Ecto neural progenitor cell (in vitro differentiated cells): ENCODE measurements at regions not wholly inside any gene's neighbourhood (a gene's known extent, or its start where the extent isn't known, plus 50 kb on each side); places are given as distances from the start of the nearest gene placed in this dataset.

Experiments
- DNase-seq: peaks from one replicate; pipeline ENCODE4 v3.0.0-alpha.2; 2018; ENCODE audit warnings: low spot score

GRCh38 chr6:44500074-44500473, 112.6 kb downstream of the CDC5L start:
- no peak for DNase-seq

DNA sequence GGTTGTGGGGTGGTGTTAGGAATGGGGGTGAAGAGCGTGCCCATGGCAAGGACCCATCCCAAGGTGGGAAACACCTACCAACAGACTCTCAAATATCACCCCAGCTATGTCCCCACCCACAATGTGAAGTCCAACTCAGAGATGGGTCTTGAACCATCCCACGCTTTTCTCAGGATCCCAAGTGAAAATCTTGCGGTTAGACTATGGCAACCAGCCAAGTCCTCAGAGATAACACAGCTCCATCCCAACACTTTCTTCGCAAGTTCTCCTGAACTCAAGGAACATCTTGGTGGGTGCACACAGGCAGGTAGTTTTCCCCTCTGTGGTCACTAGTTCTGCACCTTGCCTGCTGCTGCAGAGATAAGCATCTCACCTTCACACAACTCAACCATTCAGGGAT, 116.0 kb downstream of the CDC5L start:
- no peak for DNase-seq

GRCh38 chr6:44504301-44504791, 116.8 kb downstream of the CDC5L start:
- DNase-seq, result no peak

DNA sequence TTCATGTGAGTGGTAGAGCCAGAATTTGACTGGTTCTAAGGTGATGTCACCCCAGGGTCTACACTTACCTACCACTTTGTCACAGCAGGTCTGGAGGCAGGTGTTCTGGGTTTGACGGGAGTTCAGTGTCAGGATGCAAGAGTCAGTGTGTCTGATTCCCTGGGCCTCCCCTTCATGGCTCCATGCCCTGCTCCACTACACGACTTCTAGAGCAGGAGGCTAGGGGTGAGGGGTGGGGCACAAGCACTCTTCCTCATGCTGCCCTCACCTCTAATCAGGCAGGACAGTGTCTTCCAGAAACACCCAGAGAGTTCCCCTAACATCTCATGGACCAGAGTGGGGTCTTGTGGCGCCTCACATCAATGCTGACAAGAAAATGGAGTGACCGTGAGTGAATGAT, 118.2 kb downstream of the CDC5L start:
- DNase-seq, result no peak

- DNase-seq, result no peak
Measured at GRCh38 chr6:44507014-44507413, 119.5 kb downstream of the CDC5L start.

DNA sequence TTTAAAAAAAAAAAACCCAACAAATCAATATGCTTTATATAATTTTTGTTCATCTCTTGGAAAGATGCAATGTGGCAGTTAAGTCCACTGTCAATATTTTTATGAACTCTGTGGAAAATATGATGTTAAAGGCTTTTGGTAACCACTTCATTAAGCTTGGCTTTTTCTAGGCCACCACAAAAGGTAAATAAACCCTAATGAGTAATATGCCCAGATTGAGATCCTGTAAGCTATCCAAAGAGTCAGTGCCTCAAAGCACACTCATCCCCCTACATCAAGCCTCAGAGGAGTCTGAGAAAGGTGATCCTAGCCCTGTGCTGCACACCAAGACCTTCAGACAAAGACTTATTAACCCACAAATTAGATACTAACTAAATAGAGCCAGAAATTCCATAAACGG, 121.1 kb downstream of the CDC5L start:
- DNase-seq, result no peak

GRCh38 chr6:44511126-44511525, 123.6 kb downstream of the CDC5L start:
- no peak for DNase-seq

DNA sequence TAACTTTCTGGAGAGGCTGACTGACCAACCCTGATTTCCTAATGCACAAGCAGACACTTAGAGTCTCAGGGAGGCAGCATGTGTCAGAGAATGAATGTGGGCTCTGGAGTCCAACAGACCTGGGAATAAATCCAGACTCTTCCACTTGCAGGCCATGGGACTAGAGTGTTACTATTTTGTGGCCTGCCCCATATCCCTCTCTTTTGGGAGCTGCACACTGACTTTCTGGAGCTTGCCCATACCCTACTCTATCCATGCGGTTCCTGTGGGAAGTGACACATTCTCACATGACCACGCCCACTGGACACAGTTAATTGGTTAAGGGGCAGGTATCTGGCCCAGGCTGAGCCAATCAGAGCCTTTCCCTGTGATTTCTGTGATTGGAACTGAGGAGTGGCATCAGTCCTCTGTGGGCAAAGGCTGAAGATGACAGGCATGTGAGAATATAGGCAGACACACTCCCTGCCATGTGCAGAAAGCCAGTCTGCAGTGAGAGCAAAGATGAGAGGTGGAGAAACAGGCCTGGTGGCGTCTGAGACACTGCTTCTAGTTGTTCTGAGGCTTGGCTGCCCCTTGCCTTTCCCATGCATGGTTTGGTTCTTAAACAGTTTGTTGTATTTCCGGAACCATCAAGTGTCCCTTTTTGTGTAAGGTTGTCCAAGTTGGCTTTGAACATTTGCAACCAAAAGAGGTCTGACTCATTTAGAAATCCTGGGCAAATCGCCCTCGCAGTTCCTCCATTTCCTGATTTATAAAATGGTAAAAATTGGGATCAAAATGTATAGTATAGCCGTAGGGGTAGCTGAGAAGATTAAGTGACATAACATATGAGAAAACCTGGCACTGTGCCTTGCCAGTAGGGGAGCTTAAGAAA, 125.6 kb downstream of the CDC5L start:
- DNase-seq, result no peak

DNA sequence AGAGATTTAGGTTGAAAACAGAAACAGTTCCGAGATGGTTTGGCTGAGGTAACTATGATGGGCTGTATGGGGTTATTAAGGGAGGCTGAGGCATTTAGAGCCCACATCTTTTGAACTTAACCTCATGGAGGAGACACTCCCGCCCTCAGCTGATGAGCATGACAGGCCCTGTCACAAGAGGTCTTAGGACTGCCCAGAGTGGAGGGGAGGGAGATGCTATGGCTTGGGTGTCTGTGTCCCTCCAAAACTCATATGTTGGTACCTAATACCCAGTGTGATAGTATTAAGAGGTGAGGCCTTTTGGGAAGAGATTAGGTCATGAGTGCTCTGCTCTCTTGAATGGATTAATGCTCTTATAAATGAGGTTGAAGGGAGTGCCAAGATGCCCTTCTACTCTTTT, 126.6 kb downstream of the CDC5L start:
- DNase-seq, result no peak

DNA sequence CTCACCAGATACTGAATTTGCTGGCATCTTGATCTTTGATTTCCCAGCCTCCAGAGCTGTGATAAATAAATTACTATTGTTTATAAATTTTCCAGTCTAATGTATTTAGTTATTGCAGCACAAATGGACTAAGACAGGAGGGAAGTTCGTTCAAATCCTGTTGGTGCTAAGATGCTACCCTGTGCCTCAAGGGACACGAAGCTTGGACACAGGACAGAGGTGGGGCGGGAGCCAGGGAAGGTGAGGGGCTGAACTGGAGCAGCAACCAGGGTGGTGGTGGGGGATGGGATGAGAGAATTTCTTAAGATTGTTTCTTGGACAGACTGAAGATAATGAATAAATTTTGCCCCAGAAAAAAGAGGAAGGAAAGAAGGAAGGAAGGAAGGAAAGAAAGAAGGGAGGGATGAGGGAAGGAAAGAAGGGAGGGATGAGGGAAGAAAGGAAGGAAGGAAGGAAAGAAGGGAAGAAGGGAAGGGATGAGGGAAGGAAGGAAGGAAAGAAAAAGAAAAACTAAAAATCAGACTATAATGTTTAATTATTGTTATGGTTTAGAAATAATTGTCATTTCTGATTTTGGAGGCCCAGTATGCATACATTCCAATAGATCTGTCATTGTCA, 127.2 kb downstream of the CDC5L start:
- DNase-seq, result no peak

- peak; percentile 10 for DNase-seq
Measured at GRCh38 chr6:44522871-44523270, 135.4 kb downstream of the CDC5L start.

DNA sequence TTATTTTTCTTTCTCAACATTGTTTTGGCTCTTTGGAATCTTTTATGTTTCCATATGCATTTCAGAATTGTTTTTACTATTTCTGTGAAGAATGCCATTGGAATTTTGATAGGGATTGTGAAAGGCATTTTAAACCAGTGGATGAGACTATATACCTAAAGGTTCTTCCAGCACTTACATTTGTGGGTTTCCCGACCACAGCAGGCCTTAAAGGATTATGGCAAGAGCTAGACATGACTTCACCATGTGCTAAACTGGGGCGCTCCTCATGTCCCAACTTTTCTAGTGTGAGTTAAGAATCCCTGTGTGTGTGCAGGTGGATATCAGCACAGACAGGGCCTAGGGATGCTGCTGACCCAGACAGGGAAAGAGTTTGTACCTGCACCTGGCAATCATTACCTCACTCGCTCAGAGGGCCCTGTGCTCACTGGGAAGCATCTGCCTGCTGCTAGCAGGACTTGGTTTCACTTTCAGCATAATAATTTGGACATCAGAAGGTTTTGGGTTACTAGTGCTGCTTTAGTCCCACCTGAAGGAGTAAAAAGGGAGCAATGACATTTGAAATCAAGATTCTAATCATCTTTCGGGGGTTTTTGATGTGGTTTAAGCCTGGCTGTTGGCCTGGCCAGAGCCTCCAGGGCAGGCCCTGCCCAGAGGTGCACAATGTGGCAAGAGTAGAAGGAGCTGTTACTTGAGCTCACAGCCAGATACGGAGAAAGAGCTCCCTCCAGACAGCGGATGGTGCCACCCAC, 137.1 kb downstream of the CDC5L start:
- no peak for DNase-seq

GRCh38 chr6:44525761-44526351, 138.3 kb downstream of the CDC5L start:
- DNase-seq, result no peak

GRCh38 chr6:44527181-44527580, 139.7 kb downstream of the CDC5L start:
- no peak for DNase-seq

DNA sequence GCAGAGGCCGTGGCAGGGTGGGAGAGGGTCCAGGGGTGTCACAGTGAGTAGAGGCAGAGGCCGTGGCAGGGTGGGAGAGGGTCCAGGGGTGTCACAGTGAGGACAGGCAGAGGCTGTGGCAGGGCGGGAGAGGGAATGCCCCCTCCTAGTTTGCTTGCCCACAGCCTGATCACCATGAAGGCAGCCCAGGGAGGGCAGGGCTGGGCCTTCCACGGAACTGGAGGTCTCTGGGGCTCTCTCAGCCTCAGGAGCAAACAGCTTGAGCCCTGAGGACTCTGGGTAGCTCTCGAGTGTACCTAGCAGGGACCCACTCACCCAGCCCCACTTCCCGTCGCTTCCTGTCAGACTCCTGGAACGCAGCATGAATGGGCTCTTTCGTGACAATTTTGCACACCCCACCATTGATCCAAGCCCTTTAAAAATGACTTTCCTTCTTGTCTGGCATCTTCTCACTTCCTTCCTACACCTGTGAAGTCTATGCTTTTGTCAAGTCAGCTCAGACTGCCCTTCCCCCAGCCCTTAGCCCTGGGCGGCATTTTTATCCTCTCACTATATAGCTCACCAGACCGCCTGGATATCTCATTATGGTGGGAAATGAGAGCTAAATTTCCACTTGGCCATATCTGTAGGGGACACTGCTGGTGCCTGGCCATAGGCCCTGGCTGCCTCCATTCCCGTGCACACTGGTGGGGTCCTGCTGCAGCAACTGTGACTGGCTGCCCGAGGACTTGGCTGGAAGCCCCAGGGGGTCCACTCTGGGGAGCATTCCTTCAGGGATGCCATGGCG, 140.3 kb downstream of the CDC5L start:
- no peak for DNase-seq

- DNase-seq, result no peak
Measured at GRCh38 chr6:44528370-44528644, 140.8 kb downstream of the CDC5L start.

DNA sequence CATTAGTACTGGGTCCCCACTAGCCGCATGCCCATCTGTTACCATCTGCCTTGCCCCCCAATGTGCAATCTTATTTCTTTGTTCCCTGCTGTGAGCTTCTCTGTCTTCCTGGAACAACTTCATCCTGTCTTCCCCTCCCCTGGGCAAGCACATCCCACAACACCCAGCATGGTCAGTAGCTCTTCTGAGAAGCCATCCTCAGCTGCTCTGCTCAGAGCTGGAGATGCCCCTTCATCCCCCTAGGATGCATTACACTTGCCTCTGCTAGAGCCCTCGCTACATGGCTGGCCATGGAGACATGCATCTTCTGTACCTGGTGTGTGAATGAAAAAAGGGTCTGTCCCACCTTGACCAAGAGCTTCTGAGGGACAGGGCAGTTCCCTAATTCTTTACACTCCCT, 141.2 kb downstream of the CDC5L start:
- DNase-seq, result no peak

- DNase-seq, result no peak
Measured at GRCh38 chr6:44529146-44529905, 141.8 kb downstream of the CDC5L start.

DNA sequence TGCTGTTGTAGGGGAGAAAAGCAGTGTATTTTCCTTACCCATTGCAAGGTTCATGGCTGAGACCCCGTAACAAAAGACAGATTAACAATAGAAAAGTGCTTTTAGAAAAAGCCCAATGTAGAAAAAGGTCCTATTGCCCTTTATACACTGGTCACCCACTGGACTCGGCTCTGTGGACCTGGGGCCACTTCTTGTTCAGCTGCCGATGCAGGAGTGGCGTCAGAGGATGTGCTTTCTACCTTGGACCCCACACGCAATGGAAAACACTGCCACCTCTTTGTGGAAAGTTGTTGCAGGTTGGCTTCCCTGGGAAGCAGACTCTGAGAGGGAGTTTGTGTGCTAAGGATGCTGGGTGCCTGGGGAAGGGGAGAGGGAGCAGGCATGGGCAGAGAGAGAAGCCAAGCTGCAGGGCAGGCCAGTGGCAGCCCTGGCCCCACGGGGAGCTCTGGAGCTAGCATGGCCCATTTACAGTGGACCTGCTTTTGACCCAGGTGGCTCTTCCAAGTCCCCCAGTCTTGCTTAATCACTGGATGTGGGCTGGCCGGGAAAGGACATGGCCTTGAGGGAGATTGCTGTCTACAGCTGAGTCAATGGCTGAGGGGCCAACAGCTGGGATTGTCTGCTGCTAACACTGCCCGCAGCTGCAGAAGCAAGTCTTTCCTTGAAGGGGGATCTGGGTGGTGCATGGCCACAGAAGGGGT, 142.9 kb downstream of the CDC5L start:
- DNase-seq, result no peak

- no peak for DNase-seq
Measured at GRCh38 chr6:44530910-44531234, 143.4 kb downstream of the CDC5L start.
